Chondrocyte (in vitro differentiated cells): ENCODE measurements at regions not wholly inside any gene's neighbourhood (a gene's known extent, or its start where the extent isn't known, plus 50 kb on each side); places are given as distances from the start of the nearest gene placed in this dataset.
"Not testable (repeated sequence)": the region's sequence is repeated elsewhere in the genome, so short reads cannot be mapped to it uniquely, and the experiment has no call there.

Experiments
- DNase-seq: peaks from one replicate; pipeline ENCODE4 v3.0.0; 2021; ENCODE audit warnings: mixed read lengths, low spot score
- H3K27ac Mint-ChIP-seq: one replicate; pipeline ENCODE4 v1.8.0; 2021; ENCODE audit warnings: mild to moderate bottlenecking, moderate library complexity, mixed read lengths; ENCODE audit not compliant: unreplicated experiment
- H3K27me3 Mint-ChIP-seq: 2 replicates; pipeline ENCODE4 v1.8.0; 2021; ENCODE audit warnings: low read depth, mixed read lengths
- H3K36me3 Mint-ChIP-seq: 2 replicates; pipeline ENCODE4 v1.8.0; 2021; ENCODE audit warnings: low read depth, mixed read lengths
- H3K4me1 Mint-ChIP-seq: 2 replicates; pipeline ENCODE4 v1.8.0; 2021; ENCODE audit warnings: low read depth, mild to moderate bottlenecking, mixed read lengths
- H3K4me3 Mint-ChIP-seq: one replicate; pipeline ENCODE4 v1.8.0; 2021; ENCODE audit warnings: mild to moderate bottlenecking, moderate library complexity, mixed read lengths; ENCODE audit not compliant: unreplicated experiment
- H3K9me3 Mint-ChIP-seq: 2 replicates; pipeline ENCODE4 v1.8.0; 2021; ENCODE audit warnings: low read depth, mixed read lengths
- CTCF ChIP-seq: fragments of 200-600 bp; sonication (generic); IDR thresholded peaks from 2 replicates; pipeline ENCODE4 v1.5.0; 2021; ENCODE audit warnings: antibody characterized with exemption, mild to moderate bottlenecking, moderate library complexity

GRCh38 chr7:7017707-7018280, 164.6 kb upstream of the C1GALT1 start:
- Mint-ChIP-seq H3K4me3 (no peak overlapping the region), H3K4me1 (no peaks in the 10 kb centered on the region), H3K36me3 (no peaks in the 10 kb centered on the region), H3K27me3 (peaks cover 21% of the 10 kb centered on the region), H3K27ac (no peak overlapping the region), H3K9me3 (peaks cover 6% of the 10 kb centered on the region)
- TF ChIP-seq CTCF = no peak
- no peak for DNase-seq

GRCh38 chr7:7018290-7018689, 164.1 kb upstream of the C1GALT1 start:
- no peak for TF ChIP-seq CTCF
- H3K9me3 Mint-ChIP-seq = peaks cover 6% of the 10 kb centered on the region
- no peaks in the 10 kb centered on the region for H3K36me3 Mint-ChIP-seq
- H3K27ac Mint-ChIP-seq = no peak overlapping the region
- H3K4me1 Mint-ChIP-seq = no peaks in the 10 kb centered on the region
- DNase-seq = no peak
- peaks cover 21% of the 10 kb centered on the region for H3K27me3 Mint-ChIP-seq
- no peak overlapping the region for H3K4me3 Mint-ChIP-seq

DNA sequence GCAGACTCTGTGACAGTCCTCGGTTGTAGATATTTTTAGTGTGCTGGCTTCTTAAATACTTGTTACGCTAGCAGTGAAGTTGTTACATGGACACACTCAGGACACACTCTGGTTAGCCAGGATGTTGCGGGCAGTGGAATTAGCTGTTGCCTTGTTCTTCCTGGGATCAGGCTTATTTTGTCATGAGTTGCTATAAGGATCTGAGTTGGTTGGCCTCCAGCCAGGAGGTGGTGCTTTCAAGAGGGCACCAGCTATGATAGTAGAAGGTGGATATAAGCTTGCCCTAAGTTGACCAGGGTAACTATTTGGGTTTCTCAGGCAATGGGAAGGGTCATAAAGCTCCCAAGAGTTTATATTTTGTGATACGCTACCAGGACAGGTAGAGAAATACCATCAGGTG, 150.1 kb upstream of the C1GALT1 start:
- no peak for TF ChIP-seq CTCF
- peaks cover 18% of the 10 kb centered on the region for H3K9me3 Mint-ChIP-seq
- no peak overlapping the region for H3K4me3 Mint-ChIP-seq
- H3K27me3 Mint-ChIP-seq = peaks cover 25% of the 10 kb centered on the region
- no peak overlapping the region for H3K27ac Mint-ChIP-seq
- H3K36me3 Mint-ChIP-seq = no peaks in the 10 kb centered on the region
- no peaks in the 10 kb centered on the region for H3K4me1 Mint-ChIP-seq
- DNase-seq = no peak

GRCh38 chr7:7035851-7036250, 146.5 kb upstream of the C1GALT1 start:
- Mint-ChIP-seq H3K27ac (no peak overlapping the region), H3K9me3 (no peaks in the 10 kb centered on the region), H3K4me3 (no peak overlapping the region), H3K27me3 (peaks cover 19% of the 10 kb centered on the region), H3K36me3 (no peaks in the 10 kb centered on the region), H3K4me1 (no peaks in the 10 kb centered on the region)
- no peak for TF ChIP-seq CTCF
- no peak for DNase-seq

DNA sequence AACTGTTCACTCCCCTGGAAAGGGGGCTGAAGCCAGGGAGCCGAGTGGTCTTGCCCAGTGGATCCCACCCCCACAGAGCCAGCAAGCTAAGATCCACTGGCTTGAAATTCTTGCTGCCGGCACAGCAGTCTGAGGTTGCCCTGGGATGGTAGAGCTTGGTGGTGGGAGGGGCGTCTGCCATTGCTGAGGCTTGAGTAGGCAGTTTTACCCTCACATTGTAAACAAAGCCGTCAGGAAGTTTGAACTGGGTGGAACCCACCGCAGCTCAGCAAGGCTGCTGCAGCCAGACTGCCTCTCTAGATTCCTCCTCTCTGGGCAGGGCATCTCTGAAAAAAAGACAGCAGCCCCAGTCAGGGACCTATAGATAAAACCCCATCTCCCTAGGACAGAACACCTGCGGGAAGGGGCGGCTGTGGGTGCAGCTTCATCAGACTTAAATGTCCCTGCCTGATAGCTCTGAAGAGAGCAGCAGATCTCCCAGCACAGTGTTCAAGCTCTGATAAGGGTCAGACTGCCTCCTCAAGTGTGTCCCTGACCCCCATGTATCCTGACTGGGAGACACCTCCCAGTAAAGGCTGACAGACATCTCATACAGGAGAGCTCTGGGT, 140.0 kb upstream of the C1GALT1 start:
- H3K27me3 Mint-ChIP-seq, H3K4me3 Mint-ChIP-seq, DNase-seq, H3K36me3 Mint-ChIP-seq, H3K27ac Mint-ChIP-seq, H3K4me1 Mint-ChIP-seq: not testable (repeated sequence)
- peaks cover 13% of the 10 kb centered on the region for H3K9me3 Mint-ChIP-seq

GRCh38 chr7:7044806-7045205, 137.5 kb upstream of the C1GALT1 start:
- no peaks in the 10 kb centered on the region for H3K36me3 Mint-ChIP-seq
- no peak for DNase-seq
- H3K27me3 Mint-ChIP-seq = peaks cover 2% of the 10 kb centered on the region
- TF ChIP-seq CTCF = no peak
- no peak overlapping the region for H3K4me3 Mint-ChIP-seq
- H3K4me1 Mint-ChIP-seq = no peaks in the 10 kb centered on the region
- H3K9me3 Mint-ChIP-seq = peaks cover 13% of the 10 kb centered on the region
- H3K27ac Mint-ChIP-seq = no peak overlapping the region
